ENCODE measurements at regions not wholly inside any gene's neighbourhood (a gene's known extent, or its start where the extent isn't known, plus 50 kb on each side); places are given as distances from the start of the nearest gene placed in this dataset.

- TF ChIP-seq CTCF (conservative IDR thresholded peaks at IDR 0.05; ENCODE audit: low read length) (no peak), EZH2phosphoT487 (IDR thresholded peaks at IDR 0.05; ENCODE audit: borderline replicate concordance, low read depth, low read length) (no peak)
Observed at GRCh38 chr7:12124028-12124427, 87.1 kb upstream of the TMEM106B start.

Measured in OCI-LY7 (cell line).